Anterior cingulate cortex (tissue), 58 donors: ENCODE measurements at regions not wholly inside any gene's neighbourhood (a gene's known extent, or its start where the extent isn't known, plus 50 kb on each side); places are given as distances from the start of the nearest gene placed in this dataset.
"Not testable (repeated sequence)": the region's sequence is repeated elsewhere in the genome, so short reads cannot be mapped to it uniquely, and the experiment has no call there.

Experiments used
- DNase-seq, 58 donors: peaks; one replicate each; lab custom pipeline; 2025; lab: John Stamatoyannopoulos, UW

GRCh38 chrX:120753413-120754251, 122.0 kb downstream of the CT47B1 start:
- no peak for DNase-seq

- no peak for DNase-seq
Observed at GRCh38 chrX:120752431-120753082, 122.7 kb upstream of the C1GALT1C1 start.

- no peak for DNase-seq
Observed at GRCh38 chrX:120751683-120752082, 121.8 kb upstream of the C1GALT1C1 start.

GRCh38 chrX:120750381-120750780, 120.5 kb upstream of the C1GALT1C1 start:
- DNase-seq: no peak

GRCh38 chrX:120749141-120749846, 119.4 kb upstream of the C1GALT1C1 start:
- no peak for DNase-seq

- DNase-seq: no peak
Observed at GRCh38 chrX:120746153-120746552, 116.3 kb upstream of the C1GALT1C1 start.

GRCh38 chrX:120742946-120743665, 113.3 kb upstream of the C1GALT1C1 start:
- DNase-seq: no peak

GRCh38 chrX:120741452-120741851, 111.6 kb upstream of the C1GALT1C1 start:
- no peak for DNase-seq

- no peak for DNase-seq
Observed at GRCh38 chrX:120740072-120740471, 110.2 kb upstream of the C1GALT1C1 start.

GRCh38 chrX:120739300-120739699, 109.4 kb upstream of the C1GALT1C1 start:
- DNase-seq: no peak

- DNase-seq: no peak
Observed at GRCh38 chrX:120736989-120737388, 107.1 kb upstream of the C1GALT1C1 start.

- DNase-seq: no peak
Observed at GRCh38 chrX:120735966-120736365, 106.1 kb upstream of the C1GALT1C1 start.

GRCh38 chrX:120732879-120733278, 103.0 kb upstream of the C1GALT1C1 start:
- DNase-seq: no peak

GRCh38 chrX:120732461-120732860, 102.6 kb upstream of the C1GALT1C1 start:
- DNase-seq: no peak

GRCh38 chrX:120731386-120731785, 101.5 kb upstream of the C1GALT1C1 start:
- no peak for DNase-seq

GRCh38 chrX:120729506-120730255, 99.8 kb upstream of the C1GALT1C1 start:
- DNase-seq: not testable (repeated sequence)

- DNase-seq: no peak
Observed at GRCh38 chrX:120727911-120728310, 98.1 kb upstream of the C1GALT1C1 start.

- no peak for DNase-seq
Observed at GRCh38 chrX:120727452-120727851, 97.6 kb upstream of the C1GALT1C1 start.

- no peak for DNase-seq
Observed at GRCh38 chrX:120726294-120726693, 96.4 kb upstream of the C1GALT1C1 start.

GRCh38 chrX:120725874-120726273, 96.0 kb upstream of the C1GALT1C1 start:
- no peak for DNase-seq
